ENCODE measurements at regions not wholly inside any gene's neighbourhood (a gene's known extent, or its start where the extent isn't known, plus 50 kb on each side); places are given as distances from the start of the nearest gene placed in this dataset.
"Not testable (repeated sequence)": the region's sequence is repeated elsewhere in the genome, so short reads cannot be mapped to it uniquely, and the experiment has no call there.

GRCh38 chr4:27119239-27119638, 258.6 kb downstream of the STIM2 start:
- no peak overlapping the region for H3K27ac ChIP-seq
- no peak for TF ChIP-seq ZFX (IDR thresholded peaks at IDR 0.05; ENCODE audit: borderline replicate concordance)
- no peak for TF ChIP-seq CTCF (IDR thresholded peaks at IDR 0.05)

GRCh38 chr4:27121830-27122229, 261.2 kb downstream of the STIM2 start:
- TF ChIP-seq ZFX (IDR thresholded peaks at IDR 0.05; ENCODE audit: borderline replicate concordance), result no peak
- TF ChIP-seq CTCF (IDR thresholded peaks at IDR 0.05), result no peak
- no peak overlapping the region for H3K27ac ChIP-seq

- TF ChIP-seq ZFX (IDR thresholded peaks at IDR 0.05; ENCODE audit: borderline replicate concordance) (no peak), CTCF (IDR thresholded peaks at IDR 0.05) (no peak)
- no peak overlapping the region for H3K27ac ChIP-seq
Observed at GRCh38 chr4:27123123-27123768, 262.6 kb downstream of the STIM2 start.

GRCh38 chr4:27123769-27124124, 263.1 kb downstream of the STIM2 start:
- no peak overlapping the region for H3K27ac ChIP-seq
- TF ChIP-seq CTCF (IDR thresholded peaks at IDR 0.05), result no peak

- H3K27ac ChIP-seq, result not testable (repeated sequence)
Observed at GRCh38 chr4:27126895-27127294, 266.3 kb downstream of the STIM2 start.

GRCh38 chr4:27128443-27128842, 267.8 kb downstream of the STIM2 start:
- TF ChIP-seq CTCF (IDR thresholded peaks at IDR 0.05) (no peak), ZFX (IDR thresholded peaks at IDR 0.05; ENCODE audit: borderline replicate concordance) (no peak)

GRCh38 chr4:27129871-27130366, 269.3 kb downstream of the STIM2 start:
- TF ChIP-seq CTCF (IDR thresholded peaks at IDR 0.05) (no peak), ZFX (IDR thresholded peaks at IDR 0.05; ENCODE audit: borderline replicate concordance) (no peak)
- no peak overlapping the region for H3K27ac ChIP-seq

More at GRCh38 chr4:27128443-27128842, 267.8 kb downstream of the STIM2 start:
- H3K27ac ChIP-seq, result no peak overlapping the region

GRCh38 chr4:27132497-27132896, 271.9 kb downstream of the STIM2 start:
- no peak overlapping the region for H3K27ac ChIP-seq
- TF ChIP-seq ZFX (IDR thresholded peaks at IDR 0.05; ENCODE audit: borderline replicate concordance) (no peak), CTCF (IDR thresholded peaks at IDR 0.05) (no peak)
